OCI-LY7 (cell line): ENCODE measurements at regions not wholly inside any gene's neighbourhood (a gene's known extent, or its start where the extent isn't known, plus 50 kb on each side); places are given as distances from the start of the nearest gene placed in this dataset.

ENCODE experiments used
- BruUV-seq: library from RNA; stranded (reverse); fragments of 400-500 nt; replicated peaks from 2 replicates; lab custom pipeline; 2021; lab: Mats Ljungman, UMichigan
- CTCF ChIA-PET: fragments of 300-600 bp; sonication (Branson Sonifier 250); formaldehyde crosslinking; loops from one replicate; lab custom pipeline; 2022; ENCODE audit warnings: antibody characterized with exemption; ENCODE audit not compliant: unreplicated experiment; lab: Charles Lee
- POLR2A ChIA-PET: fragments of 300-600 bp; sonication (Branson Sonifier 250); formaldehyde crosslinking; loops from one replicate; lab custom pipeline; 2022; ENCODE audit warnings: antibody characterized with exemption; lab: Charles Lee
- DNase-seq: peaks from one replicate; pipeline ENCODE4 v3.0.0-alpha.2; 2015; ENCODE audit warnings: low spot score
- H2AFZ ChIP-seq: fragments of 200-600 bp; sonication (generic), shearing (Covaris generic); 2 replicates; pipeline ENCODE4 v1.6.1; 2014; ENCODE audit warnings: mild to moderate bottlenecking, antibody characterized with exemption, low read length, moderate library complexity
- H3K27ac ChIP-seq: fragments of 200-600 bp; sonication (generic); 2 replicates; pipeline ENCODE4 v1.5.1; 2014; ENCODE audit warnings: mixed run types, low read depth, mild to moderate bottlenecking, moderate library complexity, low read length, inconsistent platforms; ENCODE audit not compliant: poor library complexity, severe bottlenecking
- H3K36me3 ChIP-seq: fragments of 200-600 bp; sonication (generic); 2 replicates; pipeline ENCODE4 v1.6.1; 2014; ENCODE audit warnings: mild to moderate bottlenecking, antibody characterized with exemption, low read length, moderate library complexity, mixed read lengths; ENCODE audit not compliant: insufficient read depth
- H3K4me1 ChIP-seq: fragments of 200-600 bp; sonication (generic); 2 replicates; pipeline ENCODE4 v1.5.1; 2014; ENCODE audit warnings: mild to moderate bottlenecking, low read length; ENCODE audit not compliant: insufficient read depth, poor library complexity, severe bottlenecking
- H3K4me2 ChIP-seq: fragments of 200-600 bp; sonication (generic); 2 replicates; pipeline ENCODE4 v1.6.1; 2014; ENCODE audit warnings: mild to moderate bottlenecking, low read length
- H3K4me3 ChIP-seq: fragments of 200-600 bp; sonication (generic); 2 replicates; pipeline ENCODE4 v1.5.1; 2014; ENCODE audit warnings: mild to moderate bottlenecking, low read depth, low read length; ENCODE audit not compliant: poor library complexity, severe bottlenecking
- H3K79me2 ChIP-seq: fragments of 200-600 bp; sonication (generic); 2 replicates; pipeline ENCODE4 v1.6.1; 2016; ENCODE audit warnings: low read depth, mild to moderate bottlenecking, low read length, moderate library complexity, mixed read lengths; ENCODE audit not compliant: insufficient read depth
- H3K9me2 ChIP-seq: fragments of 200-600 bp; sonication (generic); 2 replicates; pipeline ENCODE4 v1.6.1; 2016; ENCODE audit warnings: mild to moderate bottlenecking, low read length, mixed read lengths; ENCODE audit not compliant: insufficient read depth
- H3K9me3 ChIP-seq: fragments of 200-600 bp; sonication (generic); 2 replicates; pipeline ENCODE4 v1.6.1; 2014; ENCODE audit warnings: mild to moderate bottlenecking, mixed run types, low read length, mixed read lengths
- H4K20me1 ChIP-seq: fragments of 200-600 bp; sonication (generic); 2 replicates; pipeline ENCODE4 v1.6.1; 2014; ENCODE audit warnings: mild to moderate bottlenecking, antibody characterized with exemption, low read length, moderate library complexity, mixed read lengths; ENCODE audit not compliant: insufficient read depth
- EZH2phosphoT487 ChIP-seq: fragments of 200-600 bp; sonication (generic); IDR thresholded peaks from 2 replicates; pipeline ENCODE4 v1.6.1; 2018; ENCODE audit warnings: low read depth, borderline replicate concordance, mild to moderate bottlenecking, mixed run types, antibody characterized with exemption, low read length, moderate library complexity, mixed read lengths
- intact Hi-C: fragments of 100-400 bp; cut with micrococcal nuclease; formaldehyde crosslinking; loops from one replicate; pipeline ENCODE4 v1.10.0; 2022; ENCODE audit not compliant: unreplicated experiment
- TF ChIP-seq, protein P1 (sequence below): fragments of 200-600 bp; sonication (generic); conservative IDR thresholded peaks from 2 replicates; pipeline ENCODE4 v1.5.1; 2014; ENCODE audit warnings: mild to moderate bottlenecking, antibody characterized with exemption, low read length, moderate library complexity, mixed read lengths

DNA sequence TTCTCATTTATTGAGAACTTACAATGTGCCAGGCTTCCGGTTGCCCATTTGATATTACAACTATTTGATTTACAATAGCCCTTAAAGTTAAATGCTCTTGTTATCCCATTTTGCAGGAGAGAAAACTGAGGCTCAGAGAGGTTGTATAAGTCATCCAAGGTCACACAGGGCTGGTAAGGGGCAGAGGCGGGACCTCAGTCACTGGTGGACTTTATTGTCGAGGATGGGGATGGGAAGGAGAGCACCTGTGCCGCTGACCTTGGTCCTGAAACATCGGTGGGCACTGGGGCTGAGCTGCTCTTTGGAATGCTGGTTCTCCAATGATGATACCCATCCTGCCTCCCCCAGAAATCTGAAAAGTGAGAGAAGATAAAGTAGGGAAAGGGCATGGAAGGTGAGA, 265.4 kb downstream of the MIAT start:
- POLR2A ChIA-PET: no interaction called here
- no TSS peak for BruUV-seq
- H4K20me1 ChIP-seq: no peaks in the 10 kb centered on the region
- intact Hi-C loops: no loop called here
- no peaks in the 10 kb centered on the region for H3K4me1 ChIP-seq
- H3K9me2 ChIP-seq: no peaks in the 10 kb centered on the region
- DNase-seq: peak; percentile 4
- CTCF ChIA-PET: interaction anchor here (0.5 kb wide), 1 partner anchor 1730 kb away, joined by 4 read pairs; no protein-coding TSS in a partner anchor
- TF ChIP-seq EZH2phosphoT487: no peak
- TF ChIP-seq, protein P1, sequence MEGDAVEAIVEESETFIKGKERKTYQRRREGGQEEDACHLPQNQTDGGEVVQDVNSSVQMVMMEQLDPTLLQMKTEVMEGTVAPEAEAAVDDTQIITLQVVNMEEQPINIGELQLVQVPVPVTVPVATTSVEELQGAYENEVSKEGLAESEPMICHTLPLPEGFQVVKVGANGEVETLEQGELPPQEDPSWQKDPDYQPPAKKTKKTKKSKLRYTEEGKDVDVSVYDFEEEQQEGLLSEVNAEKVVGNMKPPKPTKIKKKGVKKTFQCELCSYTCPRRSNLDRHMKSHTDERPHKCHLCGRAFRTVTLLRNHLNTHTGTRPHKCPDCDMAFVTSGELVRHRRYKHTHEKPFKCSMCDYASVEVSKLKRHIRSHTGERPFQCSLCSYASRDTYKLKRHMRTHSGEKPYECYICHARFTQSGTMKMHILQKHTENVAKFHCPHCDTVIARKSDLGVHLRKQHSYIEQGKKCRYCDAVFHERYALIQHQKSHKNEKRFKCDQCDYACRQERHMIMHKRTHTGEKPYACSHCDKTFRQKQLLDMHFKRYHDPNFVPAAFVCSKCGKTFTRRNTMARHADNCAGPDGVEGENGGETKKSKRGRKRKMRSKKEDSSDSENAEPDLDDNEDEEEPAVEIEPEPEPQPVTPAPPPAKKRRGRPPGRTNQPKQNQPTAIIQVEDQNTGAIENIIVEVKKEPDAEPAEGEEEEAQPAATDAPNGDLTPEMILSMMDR: no peak
- no peak overlapping the region for H2AFZ ChIP-seq
- H3K9me3 ChIP-seq: no peaks in the 10 kb centered on the region
- H3K79me2 ChIP-seq: no peaks in the 10 kb centered on the region
- H3K4me3 ChIP-seq: no peak overlapping the region
- no peaks in the 10 kb centered on the region for H3K36me3 ChIP-seq
- no peak overlapping the region for H3K4me2 ChIP-seq
- H3K27ac ChIP-seq: no peak overlapping the region

DNA sequence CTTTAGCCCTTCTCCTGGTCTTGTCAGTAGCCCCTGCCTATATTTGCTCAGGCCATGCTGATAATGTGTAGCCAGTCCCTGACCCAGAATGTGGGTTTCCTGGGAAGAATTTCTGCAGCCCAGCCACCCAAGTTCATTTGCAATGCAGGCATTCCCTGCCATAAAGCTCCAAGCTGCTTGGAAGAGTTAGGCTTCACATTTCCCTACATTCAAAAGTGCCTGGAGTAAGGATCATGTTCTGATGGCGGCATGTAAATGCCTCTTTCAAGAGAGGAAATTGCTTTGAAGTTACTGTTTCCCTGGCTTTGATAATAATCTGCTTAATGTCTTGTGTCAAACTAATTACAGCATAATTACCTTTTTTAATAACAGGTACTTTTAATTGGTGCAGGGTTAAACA, 266.1 kb downstream of the MIAT start:
- no peaks in the 10 kb centered on the region for H3K9me2 ChIP-seq
- no peak for DNase-seq
- BruUV-seq: no TSS peak
- ChIA-PET CTCF (interaction anchor here (0.5 kb wide), 1 partner anchor 1730 kb away, joined by 4 read pairs; no protein-coding TSS in a partner anchor), POLR2A (no interaction called here)
- no peak for TF ChIP-seq EZH2phosphoT487
- TF ChIP-seq, protein P1: no peak
- no peak overlapping the region for H2AFZ ChIP-seq
- no peaks in the 10 kb centered on the region for H3K9me3 ChIP-seq
- intact Hi-C loops: no loop called here
- H3K27ac ChIP-seq: no peak overlapping the region
- H3K36me3 ChIP-seq: no peaks in the 10 kb centered on the region
- H3K4me2 ChIP-seq: no peak overlapping the region
- H3K79me2 ChIP-seq: no peaks in the 10 kb centered on the region
- no peak overlapping the region for H3K4me3 ChIP-seq
- H3K4me1 ChIP-seq: no peaks in the 10 kb centered on the region
- no peaks in the 10 kb centered on the region for H4K20me1 ChIP-seq

DNA sequence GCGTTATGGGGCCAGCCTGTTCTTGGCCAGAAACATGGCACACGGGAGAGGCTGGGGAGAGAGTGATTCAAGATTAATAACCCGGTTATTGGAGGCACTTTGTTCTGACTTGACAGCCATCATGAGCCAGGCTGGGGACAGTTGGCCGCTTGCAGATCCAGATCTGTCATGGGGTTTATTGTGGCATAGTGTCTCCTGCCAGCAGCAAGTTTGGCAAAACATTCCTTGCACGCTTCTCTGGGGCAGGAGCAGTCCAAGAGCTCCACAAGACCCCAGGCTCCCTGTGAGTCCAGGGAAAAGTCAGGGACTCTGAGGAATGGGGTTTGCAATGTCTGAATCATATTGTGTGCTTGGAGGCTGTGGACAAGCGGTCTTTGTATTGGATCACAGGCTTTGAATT, 270.4 kb downstream of the MIAT start:
- CTCF ChIA-PET: no interaction called here
- POLR2A ChIA-PET: interaction anchor here (1.0 kb wide), 1 partner anchor 9 kb away, joined by 3 read pairs; no protein-coding TSS in a partner anchor
- Histone ChIP-seq H3K36me3 (no peaks in the 10 kb centered on the region), H2AFZ (no peak overlapping the region), H3K27ac (no peak overlapping the region), H3K79me2 (no peaks in the 10 kb centered on the region), H3K4me2 (no peak overlapping the region), H3K9me2 (no peaks in the 10 kb centered on the region), H4K20me1 (no peaks in the 10 kb centered on the region), H3K4me3 (no peak overlapping the region), H3K4me1 (no peaks in the 10 kb centered on the region), H3K9me3 (no peaks in the 10 kb centered on the region)
- intact Hi-C loops: no loop called here
- DNase-seq: no peak
- BruUV-seq: no TSS peak
- TF ChIP-seq, protein P1: no peak
- TF ChIP-seq EZH2phosphoT487: no peak
